OCI-LY7 (cell line): ENCODE measurements at regions not wholly inside any gene's neighbourhood (a gene's known extent, or its start where the extent isn't known, plus 50 kb on each side); places are given as distances from the start of the nearest gene placed in this dataset.

Source experiments
- BruUV-seq: library from RNA; stranded (reverse); fragments of 400-500 nt; replicated peaks from 2 replicates; lab custom pipeline; 2021; lab: Mats Ljungman, UMichigan
- CTCF ChIA-PET: fragments of 300-600 bp; sonication (Branson Sonifier 250); formaldehyde crosslinking; loops from one replicate; lab custom pipeline; 2022; ENCODE audit warnings: antibody characterized with exemption; ENCODE audit not compliant: unreplicated experiment; lab: Charles Lee
- POLR2A ChIA-PET: fragments of 300-600 bp; sonication (Branson Sonifier 250); formaldehyde crosslinking; loops from one replicate; lab custom pipeline; 2022; ENCODE audit warnings: antibody characterized with exemption; lab: Charles Lee
- DNase-seq: peaks from one replicate; pipeline ENCODE4 v3.0.0-alpha.2; 2015; ENCODE audit warnings: low spot score
- H2AFZ ChIP-seq: fragments of 200-600 bp; sonication (generic), shearing (Covaris generic); 2 replicates; pipeline ENCODE4 v1.6.1; 2014; ENCODE audit warnings: mild to moderate bottlenecking, antibody characterized with exemption, low read length, moderate library complexity
- H3K27ac ChIP-seq: fragments of 200-600 bp; sonication (generic); 2 replicates; pipeline ENCODE4 v1.5.1; 2014; ENCODE audit warnings: mixed run types, low read depth, mild to moderate bottlenecking, moderate library complexity, low read length, inconsistent platforms; ENCODE audit not compliant: poor library complexity, severe bottlenecking
- H3K36me3 ChIP-seq: fragments of 200-600 bp; sonication (generic); 2 replicates; pipeline ENCODE4 v1.6.1; 2014; ENCODE audit warnings: mild to moderate bottlenecking, antibody characterized with exemption, low read length, moderate library complexity, mixed read lengths; ENCODE audit not compliant: insufficient read depth
- H3K4me1 ChIP-seq: fragments of 200-600 bp; sonication (generic); 2 replicates; pipeline ENCODE4 v1.5.1; 2014; ENCODE audit warnings: mild to moderate bottlenecking, low read length; ENCODE audit not compliant: insufficient read depth, poor library complexity, severe bottlenecking
- H3K4me2 ChIP-seq: fragments of 200-600 bp; sonication (generic); 2 replicates; pipeline ENCODE4 v1.6.1; 2014; ENCODE audit warnings: mild to moderate bottlenecking, low read length
- H3K4me3 ChIP-seq: fragments of 200-600 bp; sonication (generic); 2 replicates; pipeline ENCODE4 v1.5.1; 2014; ENCODE audit warnings: mild to moderate bottlenecking, low read depth, low read length; ENCODE audit not compliant: poor library complexity, severe bottlenecking
- H3K79me2 ChIP-seq: fragments of 200-600 bp; sonication (generic); 2 replicates; pipeline ENCODE4 v1.6.1; 2016; ENCODE audit warnings: low read depth, mild to moderate bottlenecking, low read length, moderate library complexity, mixed read lengths; ENCODE audit not compliant: insufficient read depth
- H3K9me2 ChIP-seq: fragments of 200-600 bp; sonication (generic); 2 replicates; pipeline ENCODE4 v1.6.1; 2016; ENCODE audit warnings: mild to moderate bottlenecking, low read length, mixed read lengths; ENCODE audit not compliant: insufficient read depth
- H3K9me3 ChIP-seq: fragments of 200-600 bp; sonication (generic); 2 replicates; pipeline ENCODE4 v1.6.1; 2014; ENCODE audit warnings: mild to moderate bottlenecking, mixed run types, low read length, mixed read lengths
- H4K20me1 ChIP-seq: fragments of 200-600 bp; sonication (generic); 2 replicates; pipeline ENCODE4 v1.6.1; 2014; ENCODE audit warnings: mild to moderate bottlenecking, antibody characterized with exemption, low read length, moderate library complexity, mixed read lengths; ENCODE audit not compliant: insufficient read depth
- CTCF ChIP-seq: fragments of 200-600 bp; sonication (generic); conservative IDR thresholded peaks from 2 replicates; pipeline ENCODE4 v1.5.1; 2014; ENCODE audit warnings: mild to moderate bottlenecking, antibody characterized with exemption, low read length, moderate library complexity, mixed read lengths
- EZH2phosphoT487 ChIP-seq: fragments of 200-600 bp; sonication (generic); IDR thresholded peaks from 2 replicates; pipeline ENCODE4 v1.6.1; 2018; ENCODE audit warnings: low read depth, borderline replicate concordance, mild to moderate bottlenecking, mixed run types, antibody characterized with exemption, low read length, moderate library complexity, mixed read lengths
- intact Hi-C: fragments of 100-400 bp; cut with micrococcal nuclease; formaldehyde crosslinking; loops from one replicate; pipeline ENCODE4 v1.10.0; 2022; ENCODE audit not compliant: unreplicated experiment

- no peaks in the 10 kb centered on the region for H3K4me1 ChIP-seq
- ChIA-PET POLR2A (no interaction called here), CTCF (no interaction called here)
- no peak overlapping the region for H2AFZ ChIP-seq
- no peaks in the 10 kb centered on the region for H3K9me2 ChIP-seq
- H4K20me1 ChIP-seq, result no peaks in the 10 kb centered on the region
- intact Hi-C loops, result no loop called here
- H3K4me3 ChIP-seq, result no peak overlapping the region
- H3K9me3 ChIP-seq, result no peaks in the 10 kb centered on the region
- H3K4me2 ChIP-seq, result no peak overlapping the region
- no peak for DNase-seq
- no peaks in the 10 kb centered on the region for H3K36me3 ChIP-seq
- no peak overlapping the region for H3K27ac ChIP-seq
- no peak for TF ChIP-seq EZH2phosphoT487
- no peak for TF ChIP-seq CTCF
- BruUV-seq, result no TSS peak
- H3K79me2 ChIP-seq, result no peaks in the 10 kb centered on the region
Measured at GRCh38 chr6:121600389-121601168, 165.1 kb downstream of the GJA1 start.

GRCh38 chr6:121603486-121603885 is 168.0 kb downstream of the GJA1 start:
- no peak overlapping the region for H2AFZ ChIP-seq
- H3K4me1 ChIP-seq, result no peaks in the 10 kb centered on the region
- H3K4me3 ChIP-seq, result no peak overlapping the region
- no peaks in the 10 kb centered on the region for H3K79me2 ChIP-seq
- no peaks in the 10 kb centered on the region for H3K36me3 ChIP-seq
- no peaks in the 10 kb centered on the region for H3K9me2 ChIP-seq
- no peaks in the 10 kb centered on the region for H4K20me1 ChIP-seq
- H3K9me3 ChIP-seq, result no peaks in the 10 kb centered on the region
- ChIA-PET CTCF (no interaction called here), POLR2A (no interaction called here)
- no peak for DNase-seq
- no peak overlapping the region for H3K27ac ChIP-seq
- H3K4me2 ChIP-seq, result no peak overlapping the region
- TF ChIP-seq EZH2phosphoT487 (no peak), CTCF (no peak)
- intact Hi-C loops, result no loop called here
- BruUV-seq, result no TSS peak

- Histone ChIP-seq H3K9me2 (no peaks in the 10 kb centered on the region), H2AFZ (no peak overlapping the region), H3K4me2 (no peak overlapping the region), H3K27ac (no peak overlapping the region), H3K4me1 (no peaks in the 10 kb centered on the region), H3K9me3 (no peaks in the 10 kb centered on the region), H3K4me3 (no peak overlapping the region), H3K36me3 (no peaks in the 10 kb centered on the region), H4K20me1 (no peaks in the 10 kb centered on the region), H3K79me2 (no peaks in the 10 kb centered on the region)
- TF ChIP-seq EZH2phosphoT487 (no peak), CTCF (no peak)
- intact Hi-C loops, result no loop called here
- ChIA-PET CTCF (no interaction called here), POLR2A (interaction anchor here (1.1 kb wide), 1 partner anchor 18 kb away, joined by 3 read pairs; no protein-coding TSS in a partner anchor)
- DNase-seq, result no peak
- BruUV-seq, result no TSS peak
Measured at GRCh38 chr6:121607721-121608120, 172.3 kb downstream of the GJA1 start.
